ENCODE measurements at regions not wholly inside any gene's neighbourhood (a gene's known extent, or its start where the extent isn't known, plus 50 kb on each side); places are given as distances from the start of the nearest gene placed in this dataset.
"Not testable (repeated sequence)": the region's sequence is repeated elsewhere in the genome, so short reads cannot be mapped to it uniquely, and the experiment has no call there.

- DNase-seq = no peak
Measured at GRCh38 chr5:100697970-100698369, 162.8 kb downstream of the FAM174A start.

GRCh38 chr5:100706776-100707175 is 171.6 kb downstream of the FAM174A start:
- peak; percentile 49 for DNase-seq

GRCh38 chr5:100708645-100709171 is 173.5 kb downstream of the FAM174A start:
- DNase-seq = no peak

GRCh38 chr5:100709771-100710170 is 174.6 kb downstream of the FAM174A start:
- no peak for DNase-seq

- not testable (repeated sequence) for DNase-seq
Measured at GRCh38 chr5:100714780-100715179, 179.6 kb downstream of the FAM174A start.

- no peak for DNase-seq
Measured at GRCh38 chr5:100722657-100723056, 180.4 kb downstream of the ST8SIA4 start.

- no peak for DNase-seq
Measured at GRCh38 chr5:100723229-100723628, 179.9 kb downstream of the ST8SIA4 start.

- no peak for DNase-seq
Measured at GRCh38 chr5:100726116-100726515, 177.0 kb downstream of the ST8SIA4 start.

- DNase-seq = no peak
Measured at GRCh38 chr5:100731768-100732167, 171.3 kb downstream of the ST8SIA4 start.

- no peak for DNase-seq
Measured at GRCh38 chr5:100746730-100747129, 156.4 kb downstream of the ST8SIA4 start.

GRCh38 chr5:100749771-100750284 is 153.3 kb downstream of the ST8SIA4 start:
- no peak for DNase-seq

GRCh38 chr5:100755435-100755834 is 147.6 kb downstream of the ST8SIA4 start:
- DNase-seq = no peak
